22Rv1 (cell line): ENCODE measurements at regions not wholly inside any gene's neighbourhood (a gene's known extent, or its start where the extent isn't known, plus 50 kb on each side); places are given as distances from the start of the nearest gene placed in this dataset.

Source experiments
- CTCF ChIP-seq: fragments of 450-650 bp; IDR thresholded peaks from 2 replicates; pipeline ENCODE4 v1.5.1; 2017; ENCODE audit warnings: mild to moderate bottlenecking
- ZFX ChIP-seq: fragments of 450-650 bp; IDR thresholded peaks from 2 replicates; pipeline ENCODE4 v1.6.1; 2017; ENCODE audit warnings: antibody characterized with exemption, borderline replicate concordance

DNA sequence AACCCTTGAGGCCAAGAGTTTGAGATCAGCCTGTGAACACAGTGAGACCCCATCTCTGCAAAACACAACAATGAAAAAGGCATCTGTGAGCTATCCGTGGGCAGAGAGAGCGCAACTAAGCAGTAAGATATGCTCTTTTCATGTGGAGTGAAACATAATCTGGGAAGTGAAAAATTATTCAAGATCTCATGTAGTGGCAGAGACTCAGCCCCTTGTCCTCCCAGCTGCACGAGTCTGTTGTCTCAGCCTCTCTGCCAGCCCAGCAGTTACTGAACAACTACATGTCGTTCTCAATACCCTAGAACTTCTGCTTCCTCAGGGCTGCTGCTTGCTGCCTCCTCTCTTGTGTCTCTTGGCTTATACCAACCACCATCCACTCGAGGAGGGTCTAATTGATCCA is 61.3 kb upstream of the WDR26 start:
- TF ChIP-seq CTCF: no peak
- TF ChIP-seq ZFX: no peak
